ENCODE measurements at regions not wholly inside any gene's neighbourhood (a gene's known extent, or its start where the extent isn't known, plus 50 kb on each side); places are given as distances from the start of the nearest gene placed in this dataset.

GRCh38 chr15:72964542-72964941 lies 87.7 kb upstream of the NEO1 start:
- DNase-seq, result no peak

- no peak for DNase-seq
Observed at GRCh38 chr15:72964135-72964534, 88.1 kb upstream of the NEO1 start.

DNA sequence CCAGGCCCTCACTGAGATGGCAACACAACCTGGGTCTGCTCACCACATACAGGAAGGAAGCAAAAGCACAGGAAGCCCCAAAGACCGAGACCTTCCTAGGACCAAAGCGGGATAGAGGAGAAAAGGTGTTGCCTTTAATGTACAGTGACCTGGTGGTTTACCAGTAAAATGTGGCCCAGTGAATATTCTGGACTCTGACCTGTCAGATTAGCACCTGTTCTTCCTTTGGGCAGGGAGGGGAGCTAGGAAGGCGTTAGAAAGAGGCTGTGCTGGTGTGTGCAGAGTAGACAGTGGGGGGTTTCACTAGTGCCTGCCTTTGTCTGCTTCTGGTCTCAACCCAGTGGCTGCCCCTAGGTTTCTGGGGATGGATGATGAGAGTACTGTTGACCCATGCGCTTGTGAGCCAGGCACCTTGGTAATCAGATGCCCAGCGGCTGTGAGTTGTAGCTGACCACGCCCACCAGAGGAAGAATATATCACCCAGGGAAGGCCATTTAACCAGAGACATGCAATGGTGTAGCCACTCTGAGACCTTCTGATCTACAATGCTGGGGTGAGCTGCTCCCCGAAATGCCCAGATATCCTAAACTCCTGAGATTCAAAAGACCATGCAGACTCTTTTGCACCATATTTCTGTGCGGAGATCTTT lies 90.1 kb upstream of the NEO1 start:
- DNase-seq, result no peak

GRCh38 chr15:72961346-72961745 lies 90.9 kb upstream of the NEO1 start:
- no peak for DNase-seq

DNA sequence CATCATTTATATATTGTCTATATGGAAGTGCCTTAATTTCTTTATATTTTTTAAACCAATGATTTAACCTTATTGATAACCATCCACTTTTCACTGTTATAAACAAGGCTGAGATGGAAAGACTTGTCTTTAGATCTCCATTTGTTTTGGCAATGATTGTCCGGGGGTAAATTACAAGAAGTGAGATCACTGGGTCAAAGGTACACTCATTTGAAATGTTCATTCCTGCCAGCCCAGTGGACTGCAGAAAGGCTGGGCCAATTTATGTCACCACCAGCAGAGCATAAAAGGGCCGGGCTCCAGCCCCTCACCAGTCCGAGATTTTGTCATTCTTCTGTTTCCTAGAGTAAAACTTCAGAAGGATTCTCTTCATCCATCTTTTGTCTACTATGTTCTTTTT lies 93.6 kb upstream of the NEO1 start:
- no peak for DNase-seq

- no peak for DNase-seq
Observed at GRCh38 chr15:72953306-72953705, 99.0 kb upstream of the NEO1 start.

- no peak for DNase-seq
Observed at GRCh38 chr15:72952151-72952550, 100.1 kb upstream of the NEO1 start.

- DNase-seq, result no peak
Observed at GRCh38 chr15:72948662-72949061, 103.6 kb upstream of the NEO1 start.

DNA sequence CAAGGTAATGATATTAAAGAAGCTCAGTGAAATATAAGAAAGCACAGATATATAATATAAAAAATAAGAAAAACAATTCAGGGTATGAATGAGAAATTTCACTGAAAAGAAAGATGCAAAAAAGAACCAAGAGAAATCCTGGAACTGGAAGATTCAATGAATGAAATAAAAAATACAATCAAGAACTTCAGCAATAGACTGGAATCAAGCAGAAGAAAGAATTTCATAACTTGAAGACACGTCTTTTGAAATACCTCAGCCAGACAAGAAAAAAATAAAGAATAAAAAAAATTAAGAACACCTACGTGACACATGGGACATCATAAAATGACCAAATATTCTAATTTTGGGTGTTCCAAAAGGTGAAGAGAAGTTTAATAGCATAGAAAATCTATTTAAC lies 104.6 kb upstream of the NEO1 start:
- DNase-seq, result no peak

- DNase-seq, result no peak
Observed at GRCh38 chr15:72944565-72944964, 107.7 kb upstream of the NEO1 start.

- no peak for DNase-seq
Observed at GRCh38 chr15:72940229-72940622, 112.0 kb upstream of the NEO1 start.

DNA sequence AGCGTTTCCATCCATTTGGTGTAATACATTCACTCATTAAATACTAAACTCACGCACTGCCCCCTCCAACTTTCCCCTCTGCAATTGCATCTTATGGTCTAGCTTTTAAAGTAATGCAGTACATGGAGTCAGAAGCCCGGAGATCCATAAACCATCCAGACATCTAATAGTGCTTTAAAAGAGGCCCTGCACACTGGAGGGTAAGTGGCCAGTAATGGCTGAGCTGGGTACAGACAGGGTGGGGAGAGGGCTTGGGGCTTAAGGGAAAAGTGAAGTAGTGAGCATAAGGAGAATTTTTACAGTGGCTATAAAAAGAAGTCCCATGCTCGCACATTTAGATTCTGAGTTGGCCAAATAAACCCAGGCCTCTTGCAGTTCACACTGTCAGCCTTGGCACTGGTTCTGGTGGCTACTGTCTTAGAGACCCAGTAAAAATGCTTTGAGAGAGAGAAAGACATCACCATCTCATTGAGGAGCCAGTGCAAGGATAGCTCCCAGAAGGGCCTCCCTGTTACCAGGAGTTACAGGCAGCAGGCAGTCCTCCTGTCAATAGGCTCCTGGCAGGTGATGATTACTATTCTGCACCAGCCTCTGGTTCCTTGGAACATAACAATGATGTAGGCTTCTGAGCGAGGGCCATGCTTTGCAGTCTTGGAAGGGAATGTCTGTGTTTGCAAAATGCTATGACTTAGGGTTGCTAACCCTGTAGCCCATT lies 112.6 kb upstream of the NEO1 start:
- DNase-seq, result no peak

DNA sequence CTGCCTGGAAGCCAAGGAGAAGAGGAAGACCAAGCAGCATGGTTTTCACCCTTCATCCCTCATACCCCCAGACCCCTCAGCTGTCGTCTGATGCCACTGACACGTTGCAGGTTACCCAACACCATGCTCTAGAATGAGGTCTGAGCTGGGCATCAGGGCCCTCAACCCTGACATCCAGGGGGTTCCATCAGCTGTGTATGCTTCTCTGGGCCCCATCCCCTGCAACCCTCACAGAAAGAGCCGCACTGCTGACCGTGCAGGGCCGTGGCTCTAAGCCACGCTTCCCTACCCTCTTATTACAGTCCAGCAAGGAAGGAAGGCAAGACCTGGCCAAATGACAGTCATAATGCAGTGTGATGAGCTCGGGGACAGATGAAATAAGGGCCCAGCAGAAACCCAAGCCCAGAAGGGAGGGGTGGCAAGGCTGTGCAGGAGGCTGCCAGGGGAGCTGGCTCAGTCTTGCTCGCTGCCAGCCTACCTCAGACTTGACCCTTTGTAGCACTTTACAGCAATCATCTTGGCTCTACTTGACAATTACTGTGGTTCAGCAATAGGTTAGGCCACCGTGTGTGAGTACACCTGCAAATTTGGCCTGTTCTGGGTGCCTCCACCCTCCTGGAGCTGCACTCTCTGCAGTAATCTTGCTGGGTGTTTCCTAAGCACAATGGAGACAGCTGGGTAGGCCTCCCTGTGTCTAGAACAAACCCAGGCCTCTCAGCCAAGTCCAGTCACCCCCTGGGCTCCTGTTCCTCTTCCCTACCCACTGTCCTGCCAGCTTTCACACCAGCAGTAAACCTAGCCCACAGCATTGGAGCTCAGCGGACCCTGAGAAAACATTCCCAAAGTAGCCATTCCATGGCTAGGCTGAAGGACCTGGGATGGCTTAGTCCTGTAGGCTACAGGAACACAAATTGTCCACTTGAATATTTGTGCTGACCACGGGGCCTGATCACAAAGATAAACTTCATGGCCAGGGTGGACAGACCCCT lies 115.3 kb upstream of the NEO1 start:
- DNase-seq, result no peak

- DNase-seq, result no peak
Observed at GRCh38 chr15:72936237-72936636, 116.0 kb upstream of the NEO1 start.

DNA sequence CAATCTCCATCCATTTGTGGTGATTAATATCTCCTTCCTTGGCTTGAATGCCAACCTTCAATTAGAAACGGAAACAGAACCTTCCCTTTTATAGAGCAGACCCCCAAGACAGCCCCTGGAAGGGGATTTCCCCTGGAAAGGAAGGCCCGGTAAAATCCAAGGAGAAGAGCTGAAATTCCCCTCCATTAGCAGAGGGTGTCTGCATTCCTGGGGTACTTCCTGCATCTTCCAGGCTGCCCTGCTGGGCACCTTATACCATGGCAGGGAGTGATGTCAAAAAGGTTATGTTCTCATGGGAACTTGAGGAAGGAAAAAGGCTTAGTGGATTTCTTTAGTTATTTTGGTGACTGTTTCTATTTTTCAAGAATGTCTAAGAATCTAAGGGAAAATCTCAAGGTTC lies 116.7 kb upstream of the NEO1 start:
- no peak for DNase-seq

GRCh38 chr15:72934921-72935320 lies 117.3 kb upstream of the NEO1 start:
- no peak for DNase-seq

DNA sequence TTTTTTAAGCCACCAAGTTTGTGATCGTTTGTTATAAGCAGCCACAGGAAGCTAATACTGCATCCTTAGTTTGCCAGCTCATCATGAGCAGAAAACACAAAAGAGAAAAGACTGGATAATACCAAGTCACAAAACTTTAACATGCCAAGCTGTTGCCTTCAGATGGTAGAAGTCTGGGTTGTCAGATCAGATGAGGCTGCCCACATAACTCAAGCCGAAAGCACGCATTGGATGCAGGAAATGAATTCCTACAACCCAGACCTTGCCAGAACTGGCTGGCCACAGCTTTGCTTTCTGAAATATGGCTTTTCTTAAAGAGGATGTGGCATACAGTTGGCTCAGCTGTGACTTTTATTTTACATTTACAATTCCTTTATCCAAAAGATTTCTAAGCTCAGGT lies 118.3 kb upstream of the NEO1 start:
- DNase-seq, result no peak

DNA sequence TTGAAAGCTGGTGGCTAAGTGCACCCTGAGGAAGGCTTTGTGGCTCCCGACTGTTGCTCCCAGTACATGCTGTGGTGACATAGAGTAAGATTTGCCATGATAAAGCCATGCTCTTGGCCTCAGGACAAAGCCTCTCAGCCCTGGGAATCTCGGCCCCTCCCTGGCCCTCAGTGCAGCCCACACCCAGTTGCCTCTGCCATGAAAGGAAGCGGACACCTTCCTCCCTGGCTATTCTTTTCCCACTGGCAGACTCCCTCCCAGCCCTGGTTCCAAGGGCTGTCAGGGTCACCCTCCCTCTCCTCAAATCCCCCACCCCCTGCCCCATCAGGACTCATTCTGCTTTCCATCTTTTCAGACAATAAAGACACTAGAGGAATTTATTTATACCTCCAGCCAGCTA lies 119.8 kb upstream of the NEO1 start:
- DNase-seq, result no peak

DNA sequence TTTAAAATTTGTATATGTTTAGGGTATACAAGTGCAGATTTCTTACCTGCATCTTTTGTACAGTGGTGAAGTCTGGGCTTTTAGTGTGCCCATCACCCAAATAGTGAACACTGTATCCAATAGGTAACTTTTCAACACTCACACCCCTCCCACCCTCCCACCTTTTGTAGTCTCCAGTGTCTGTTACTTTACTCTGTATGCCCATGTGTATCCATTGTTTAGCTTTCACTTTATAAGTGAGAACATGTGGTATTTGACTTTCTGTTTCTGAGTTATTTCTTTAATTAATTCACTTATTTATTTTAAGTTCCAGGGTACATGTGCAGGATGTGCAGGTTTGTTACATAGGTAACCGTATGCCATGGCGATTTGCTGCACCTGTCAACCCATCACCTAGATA lies 124.8 kb upstream of the NEO1 start:
- no peak for DNase-seq

- DNase-seq, result no peak
Observed at GRCh38 chr15:72925661-72926060, 126.6 kb upstream of the NEO1 start.

GRCh38 chr15:72923289-72923688 lies 129.0 kb upstream of the NEO1 start:
- DNase-seq, result no peak

DNA sequence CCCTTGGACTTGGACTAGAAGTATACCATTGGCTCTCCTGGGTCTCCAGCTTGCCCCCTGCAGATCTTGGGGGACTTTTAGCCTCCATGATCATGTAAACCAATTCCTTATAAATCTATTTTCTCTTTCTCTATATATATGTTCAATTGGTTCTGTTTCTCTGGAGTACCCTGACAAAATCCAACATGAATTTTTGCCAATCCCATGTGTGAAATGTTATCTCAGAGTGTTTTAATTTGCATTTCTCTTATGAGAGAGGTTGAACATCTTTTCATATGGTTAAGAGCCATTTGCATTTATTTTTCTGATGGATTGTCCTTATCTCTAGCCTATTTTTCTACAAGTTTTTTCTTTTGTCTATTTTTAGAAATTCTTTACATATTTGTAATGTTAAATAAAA lies 131.7 kb upstream of the NEO1 start:
- DNase-seq, result no peak

- DNase-seq, result no peak
Observed at GRCh38 chr15:72919936-72920465, 132.3 kb upstream of the NEO1 start.

GRCh38 chr15:72916897-72917296 lies 133.3 kb upstream of the ADPGK start:
- no peak for DNase-seq

Measured in NCI-H1417 treated with DMSO at 0.1 percent for 48 hours (cell line).